GM21619 (cell line): ENCODE measurements at regions not wholly inside any gene's neighbourhood (a gene's known extent, or its start where the extent isn't known, plus 50 kb on each side); places are given as distances from the start of the nearest gene placed in this dataset.
A peak's percentile ranks its signal among the peaks of the same experiment; 100 is the strongest.

ENCODE experiments used
- ATAC-seq: cut with Tn5 transposase; IDR thresholded peaks from one replicate; pipeline ENCODE4 v1.9.1; 2021; ENCODE audit not compliant: unreplicated experiment

DNA sequence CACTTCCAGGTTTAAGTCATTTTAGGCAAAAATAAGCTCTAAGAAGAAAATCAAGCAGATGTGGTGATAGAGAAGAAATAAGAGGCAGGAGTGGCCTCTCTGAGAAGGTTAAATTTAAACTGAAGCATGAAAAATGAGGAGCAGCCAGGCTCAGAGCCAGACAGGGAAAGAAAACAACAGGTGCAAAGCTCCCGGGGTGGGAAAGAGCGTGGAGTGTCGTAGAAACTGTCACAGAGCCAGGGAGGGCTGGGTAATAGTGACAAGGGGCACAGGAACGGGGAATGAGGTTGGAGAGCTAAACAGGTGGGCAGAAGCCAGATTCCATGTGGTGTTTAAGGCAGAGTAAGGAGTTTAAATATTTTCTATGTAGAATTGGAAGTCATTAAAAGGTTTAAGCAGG is 132.1 kb upstream of the BLID start:
- no peak for ATAC-seq

DNA sequence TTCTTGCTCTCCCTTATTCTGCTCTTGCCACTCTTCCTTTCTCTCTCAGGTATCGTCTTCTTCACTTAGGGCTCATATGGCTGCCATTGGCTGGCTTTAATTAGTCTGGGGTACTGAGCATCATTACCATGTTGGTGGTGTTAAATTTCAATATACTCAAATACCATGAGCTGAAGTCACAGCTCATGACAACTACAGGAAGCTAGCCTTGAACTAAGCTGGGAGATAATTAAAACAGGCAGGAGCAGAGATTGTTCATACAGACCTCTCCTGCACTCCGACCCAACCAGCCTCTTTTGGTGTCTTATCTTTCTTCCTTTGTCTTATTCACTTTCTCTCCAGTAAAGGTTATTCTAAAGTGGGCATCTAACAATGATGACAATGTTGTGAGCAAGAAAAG is 130.9 kb upstream of the BLID start:
- no peak for ATAC-seq

DNA sequence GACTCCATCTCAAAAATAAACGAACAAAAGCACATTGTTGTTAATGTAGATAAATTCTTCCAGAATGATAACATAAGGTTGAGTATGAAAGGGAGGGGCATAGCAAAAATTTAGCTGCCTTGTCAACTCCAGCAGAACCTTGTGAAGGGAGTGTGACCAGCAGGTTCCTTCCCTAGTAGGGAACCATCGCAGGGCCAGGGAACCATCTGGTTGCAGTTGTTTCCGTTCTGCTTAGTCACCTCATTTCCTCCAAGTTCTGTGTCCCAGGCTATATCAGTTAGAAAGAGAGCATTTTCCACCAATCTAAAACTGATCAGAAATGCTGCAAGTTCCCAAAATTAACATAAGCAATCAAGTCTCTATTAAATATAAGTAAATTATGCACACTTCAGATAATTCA is 126.7 kb upstream of the BLID start:
- no peak for ATAC-seq

DNA sequence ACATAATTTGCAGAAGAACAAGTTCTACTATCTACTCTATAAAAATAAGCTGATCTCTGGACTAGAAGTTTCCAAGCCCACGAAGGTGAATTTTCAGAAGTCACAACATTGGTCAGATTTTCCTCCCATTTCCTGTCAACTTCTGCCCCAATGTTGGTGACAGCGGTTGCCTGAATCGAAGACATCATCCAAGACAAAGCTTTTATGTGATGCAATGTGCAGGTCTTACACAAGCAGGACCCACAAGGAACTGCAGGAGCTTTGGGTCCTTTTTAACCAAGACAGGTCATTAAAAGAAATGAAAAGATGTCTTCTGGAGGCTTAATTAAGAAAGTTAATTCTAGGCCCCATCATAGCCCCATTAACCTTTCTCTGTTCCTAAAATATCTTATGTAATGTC is 125.6 kb upstream of the BLID start:
- no peak for ATAC-seq

DNA sequence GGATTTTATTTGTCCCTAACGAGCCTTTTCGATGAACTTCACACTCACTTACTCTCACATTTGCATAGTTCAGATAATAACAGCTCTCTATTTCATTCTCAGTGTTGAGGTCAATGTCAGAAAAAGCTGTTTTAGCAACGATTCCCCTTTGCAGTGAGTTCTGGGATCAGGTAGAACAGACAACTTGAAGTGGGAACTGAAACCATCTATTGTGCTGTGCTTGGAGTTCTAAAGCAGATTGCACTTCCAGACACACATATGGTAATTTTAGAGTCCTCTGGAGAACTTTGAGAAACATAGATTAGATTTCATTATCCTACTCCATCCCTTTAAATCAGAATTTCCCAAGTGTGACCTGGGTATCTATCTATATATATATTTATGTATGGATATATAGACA is 124.6 kb upstream of the BLID start:
- no peak for ATAC-seq

DNA sequence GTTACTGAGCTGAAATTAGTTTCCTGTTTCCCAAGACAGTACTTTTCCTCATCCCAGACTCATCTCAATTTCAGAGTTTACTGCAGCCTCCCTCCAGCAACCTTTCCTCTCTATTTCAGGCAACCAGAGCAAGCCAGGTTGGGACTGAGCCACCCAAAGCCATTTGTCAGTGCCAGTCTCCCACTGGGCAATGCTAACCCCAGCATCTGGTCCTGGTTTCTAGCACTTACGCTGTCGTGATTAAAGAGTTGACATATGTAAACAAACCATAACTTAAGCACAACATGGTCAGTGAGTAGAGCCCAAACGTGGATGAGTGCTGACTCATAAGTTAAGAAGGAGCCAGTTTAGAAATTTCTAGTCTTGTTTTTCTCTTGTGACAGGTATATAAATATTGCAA is 119.6 kb upstream of the BLID start:
- ATAC-seq, result no peak

DNA sequence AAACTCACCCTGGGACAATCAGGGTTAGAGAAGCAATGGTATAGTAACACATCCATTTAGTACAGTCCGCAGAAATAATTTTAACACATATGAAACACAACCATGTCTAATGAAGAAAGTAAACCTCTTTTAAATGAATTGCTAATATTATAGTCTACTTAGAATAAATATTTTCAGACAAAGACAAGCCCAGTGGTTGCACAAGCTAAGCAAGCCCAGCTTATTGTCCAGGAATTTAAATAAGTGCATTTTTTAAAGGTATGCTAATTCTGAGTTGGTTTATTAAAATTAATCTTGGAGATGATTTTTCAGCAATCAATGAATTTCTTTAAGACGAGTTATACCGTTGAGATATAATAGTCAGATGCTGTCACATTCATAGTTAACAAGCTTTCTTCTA is 118.8 kb upstream of the BLID start:
- ATAC-seq, result no peak

DNA sequence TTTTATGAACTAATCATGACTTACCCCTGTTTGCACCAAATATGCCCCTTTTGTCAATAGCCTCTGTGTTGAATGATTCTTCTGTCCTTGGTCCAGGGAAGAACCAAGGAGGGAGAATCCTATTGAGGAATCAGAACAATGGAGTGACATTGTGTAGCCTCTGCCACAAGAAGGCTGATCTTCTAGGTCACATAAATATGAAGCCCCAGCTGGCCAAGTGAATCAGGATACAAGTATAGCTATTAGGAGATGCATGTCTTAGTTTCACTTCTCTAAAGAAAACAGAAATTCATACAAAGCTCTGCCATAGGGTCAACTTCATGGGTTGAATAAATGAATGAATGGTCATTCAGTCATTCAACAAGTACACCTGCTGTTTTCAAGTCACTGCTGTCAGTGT is 118.2 kb upstream of the BLID start:
- ATAC-seq, result no peak

DNA sequence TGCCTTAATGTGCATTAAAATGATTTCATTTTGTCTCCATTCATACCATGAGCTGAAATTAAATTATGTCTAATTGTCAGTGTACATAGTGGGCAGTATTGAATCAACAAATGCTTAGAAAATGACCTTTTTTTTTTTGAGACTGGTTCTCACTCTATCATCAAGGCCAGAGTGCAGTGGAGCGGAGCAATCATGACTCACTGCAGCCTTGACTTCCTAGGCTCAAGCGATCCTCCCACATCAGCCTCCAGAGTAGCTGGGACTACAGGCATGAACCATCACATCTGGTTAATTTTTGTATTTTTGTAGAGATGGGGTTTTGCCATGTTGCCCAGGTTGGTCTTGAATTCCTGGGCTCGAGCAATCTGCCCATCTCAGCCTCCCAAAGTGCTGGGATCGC is 117.0 kb upstream of the BLID start:
- no peak for ATAC-seq

DNA sequence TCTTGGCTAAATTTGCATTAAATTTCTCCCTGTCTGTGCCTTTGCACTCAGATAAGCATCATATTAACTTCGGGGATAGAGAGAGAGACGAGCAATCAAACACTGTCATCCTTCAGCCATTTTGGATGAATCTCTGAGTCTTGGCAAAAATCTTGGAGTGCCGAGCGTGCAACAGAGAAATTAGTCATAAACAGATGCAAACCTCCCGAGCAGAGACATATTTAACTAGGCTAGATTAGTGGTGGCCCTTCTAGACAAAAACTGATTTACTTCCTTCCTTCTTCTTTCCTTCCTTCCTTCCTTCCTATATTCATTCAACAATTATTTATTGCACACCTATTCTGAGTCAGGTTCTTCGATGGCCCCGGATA is 114.4 kb upstream of the BLID start:
- ATAC-seq, result no peak

DNA sequence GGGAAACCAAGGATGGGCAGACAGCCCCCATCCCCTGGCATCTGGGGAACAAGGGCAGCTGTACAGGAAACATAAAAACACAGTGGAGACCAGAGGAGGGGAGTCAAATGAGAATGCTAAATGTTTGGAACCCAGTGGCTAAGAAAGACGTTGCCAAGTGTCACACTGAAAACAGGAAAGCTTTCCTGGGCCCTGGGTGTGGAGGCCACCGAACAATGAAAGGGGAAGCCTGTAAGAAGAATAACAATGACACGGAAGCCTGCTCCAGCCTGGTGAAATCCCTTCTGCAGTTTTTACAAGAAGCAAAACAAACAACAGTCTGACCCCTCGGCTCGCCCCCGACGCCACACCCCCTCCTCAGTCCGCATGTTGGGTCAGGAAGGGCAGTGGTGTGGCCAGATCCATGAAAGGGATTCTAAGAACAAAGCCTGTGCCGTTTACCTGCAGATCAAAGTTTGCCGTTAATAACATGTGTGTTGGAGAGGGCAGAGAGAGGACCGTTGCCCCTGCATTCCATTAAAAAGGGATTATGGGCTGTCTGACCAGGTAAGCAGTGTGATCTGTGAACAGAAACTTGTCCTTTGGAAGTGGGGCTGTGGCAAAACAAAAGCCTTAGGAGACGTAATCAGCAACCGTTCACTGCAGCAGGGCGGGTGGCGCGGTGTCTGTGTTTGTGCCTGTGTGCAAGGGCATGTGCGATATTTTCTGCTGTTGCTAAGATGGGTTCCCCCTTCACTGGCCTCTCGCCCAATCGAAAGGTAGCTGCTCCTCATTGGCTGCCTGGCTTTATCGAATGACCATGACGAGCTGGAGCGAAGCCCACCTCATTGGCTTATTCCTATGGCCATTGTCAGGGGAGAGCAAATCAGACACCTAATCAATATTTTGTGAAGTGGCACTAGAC is 113.7 kb upstream of the BLID start:
- no peak for ATAC-seq

DNA sequence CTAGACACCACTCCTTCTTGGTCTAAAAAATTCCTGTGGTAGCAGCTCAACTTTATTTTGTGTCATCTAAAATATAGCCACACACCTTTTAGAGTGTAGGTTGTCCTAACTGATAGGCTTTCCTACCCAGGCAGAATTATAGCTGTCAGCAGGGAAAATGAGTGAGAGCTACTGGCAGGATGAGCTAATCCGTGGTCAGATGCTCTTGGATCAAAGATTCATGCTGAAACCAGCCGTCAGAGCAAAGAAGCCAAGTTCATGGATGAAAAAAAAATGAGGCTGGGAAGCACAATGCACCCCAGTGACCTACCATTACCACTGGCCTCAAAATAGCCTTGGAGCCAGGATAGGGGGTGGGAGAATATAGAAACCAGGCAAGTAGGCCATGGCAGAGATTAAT is 113.1 kb upstream of the BLID start:
- ATAC-seq, result no peak

DNA sequence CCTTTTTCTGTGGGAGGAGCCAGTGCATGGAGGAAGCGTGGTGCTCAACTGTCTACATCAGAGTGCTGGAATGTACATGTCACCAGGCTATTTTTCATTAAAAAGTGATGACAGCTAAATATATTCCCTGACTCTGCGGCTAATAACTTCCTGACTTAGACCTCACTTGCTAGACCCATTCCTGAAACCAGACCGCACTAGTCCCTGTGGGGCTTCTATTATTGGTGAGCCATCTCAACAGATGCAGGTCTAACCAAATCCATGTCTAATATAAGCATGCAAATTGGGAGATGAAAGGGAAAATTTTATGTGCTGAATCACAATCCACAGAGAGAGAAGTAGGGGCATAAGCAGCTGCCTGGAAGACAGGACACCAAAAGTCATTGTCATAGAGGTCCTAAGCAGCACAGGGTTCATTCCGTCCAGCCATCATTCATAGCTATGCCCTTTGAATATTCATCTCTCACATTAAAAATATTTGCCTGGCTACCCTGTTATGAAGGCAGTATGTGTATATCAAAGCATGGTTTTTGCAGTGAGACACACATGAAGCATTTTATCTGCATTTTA is 110.9 kb upstream of the BLID start:
- ATAC-seq, result no peak

DNA sequence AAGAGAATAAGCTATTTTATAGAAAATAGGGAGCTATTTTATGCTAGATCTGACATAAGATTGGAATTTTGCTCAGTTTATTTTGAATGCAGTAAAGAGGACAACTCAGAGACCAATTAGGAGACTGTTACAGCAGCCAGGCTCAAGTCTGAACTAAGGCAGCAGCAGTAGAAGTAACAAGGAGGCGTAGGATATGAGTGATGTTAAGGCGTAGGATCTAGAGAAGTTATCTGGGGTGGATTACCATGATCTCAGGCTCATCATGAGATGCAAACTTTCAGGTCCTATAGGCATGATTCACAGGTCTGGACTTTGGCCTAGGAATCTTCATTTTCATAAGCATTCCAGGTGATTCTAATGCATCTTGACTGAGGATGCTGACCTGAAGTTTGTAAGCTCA is 108.9 kb upstream of the BLID start:
- no peak for ATAC-seq

DNA sequence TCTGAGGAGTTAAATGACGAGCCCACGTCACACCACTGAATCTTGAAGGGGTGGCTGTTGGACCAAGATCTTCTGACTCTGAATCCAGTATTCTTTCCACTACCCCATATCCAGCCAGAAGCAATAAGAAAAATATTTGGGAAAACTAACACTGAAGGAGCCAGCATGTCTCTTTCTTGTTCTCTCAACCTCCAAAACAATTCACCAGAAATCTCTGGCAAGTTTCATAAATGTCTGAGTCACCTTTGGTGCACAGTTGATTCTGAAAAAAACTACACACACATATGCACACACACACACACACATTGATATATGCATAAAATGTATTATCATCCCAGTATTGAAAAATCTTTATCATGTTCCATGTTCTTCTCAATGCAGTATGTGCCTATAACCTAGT is 104.3 kb upstream of the BLID start:
- ATAC-seq, result no peak

DNA sequence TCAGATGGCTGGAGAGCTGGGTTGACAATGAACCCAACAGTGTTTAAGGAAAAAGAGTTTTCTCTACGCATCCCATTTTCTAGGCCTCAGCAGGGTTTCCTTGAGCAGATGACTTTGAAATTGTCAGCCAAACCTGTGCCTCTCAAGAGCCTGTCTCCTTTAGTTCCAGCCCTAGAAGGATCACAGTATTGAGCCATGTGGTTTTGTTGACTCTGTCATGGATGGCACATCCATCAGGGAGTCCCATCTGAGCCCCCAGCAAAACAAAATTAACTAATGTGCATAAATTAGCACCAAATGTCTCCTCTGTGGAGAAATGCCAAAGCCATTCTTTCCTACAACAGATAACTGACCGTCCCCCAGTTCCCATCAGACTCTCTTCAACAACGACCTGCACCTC is 103.8 kb upstream of the BLID start:
- ATAC-seq, result no peak

DNA sequence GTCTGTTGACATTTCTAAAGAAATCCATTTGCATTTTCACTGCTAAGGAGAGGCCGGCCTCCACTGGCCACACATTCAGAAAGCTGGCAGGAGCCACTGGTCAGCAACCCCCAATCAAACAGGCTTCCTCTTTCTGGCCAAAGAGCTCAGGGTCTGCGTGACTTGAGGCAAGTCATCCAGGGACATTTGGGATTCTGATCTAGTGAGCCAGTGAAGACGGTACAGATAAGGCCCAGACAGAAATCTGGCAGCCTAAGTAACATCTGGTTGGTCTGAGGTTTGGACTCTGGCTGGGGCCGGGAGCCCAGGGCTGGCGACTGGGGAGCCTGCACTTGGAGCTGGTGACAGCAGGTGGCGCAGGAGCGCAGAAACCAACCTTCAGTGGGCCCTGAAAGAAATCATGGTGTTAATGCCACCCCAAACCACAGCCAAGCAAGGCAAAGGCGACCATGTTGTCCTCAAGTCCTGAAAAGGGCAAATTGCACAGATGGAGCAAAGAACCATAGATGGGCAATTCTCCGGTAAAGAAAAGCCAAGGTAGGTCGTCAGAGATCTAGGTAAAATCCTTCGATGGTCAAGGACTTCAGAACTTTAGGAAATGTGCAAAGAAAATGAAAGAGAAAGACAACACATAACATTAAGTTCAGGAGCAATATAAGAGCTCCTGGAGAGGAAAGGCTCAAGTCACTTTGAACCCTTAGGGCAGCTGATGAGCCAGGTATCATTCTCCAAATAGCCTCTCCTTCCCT is 99.4 kb upstream of the BLID start:
- peak; percentile 89 for ATAC-seq

DNA sequence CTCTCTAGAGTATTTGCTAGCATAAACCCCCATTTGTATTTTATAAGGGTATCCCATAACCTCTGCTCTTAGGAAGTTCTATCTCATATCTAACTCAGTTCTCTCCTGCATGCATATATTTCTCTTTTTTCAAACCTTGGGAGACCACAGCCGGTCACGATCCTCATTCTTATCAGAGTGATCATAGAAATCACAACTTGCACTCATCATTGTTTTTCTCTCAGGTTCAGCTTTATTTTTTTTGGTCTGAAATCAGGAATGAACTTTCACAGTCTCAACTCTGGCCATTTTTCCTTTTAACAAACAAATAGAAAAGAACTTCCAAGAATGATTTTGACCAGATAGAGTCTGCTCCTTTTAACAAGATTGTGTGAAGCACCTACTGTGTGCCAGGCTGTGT is 98.6 kb upstream of the BLID start:
- no peak for ATAC-seq

DNA sequence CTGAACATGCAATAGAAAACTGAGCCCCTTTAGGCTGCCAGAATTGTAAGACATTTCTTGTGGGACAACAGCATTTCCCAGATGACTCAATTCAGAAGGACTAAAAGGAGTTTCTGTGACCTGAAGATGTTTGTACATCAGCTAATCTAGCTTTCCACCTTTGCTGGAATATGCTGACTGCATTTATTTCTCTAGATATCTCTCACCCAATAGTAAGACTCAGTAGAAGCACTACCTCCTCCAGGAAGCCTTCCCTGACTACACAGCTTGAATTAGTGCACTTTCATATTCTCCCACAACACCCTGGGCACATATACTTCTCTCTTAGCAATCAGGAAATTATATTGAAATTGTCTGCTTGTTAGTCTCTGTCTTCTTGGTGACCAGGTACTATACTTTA is 98.1 kb upstream of the BLID start:
- no peak for ATAC-seq

DNA sequence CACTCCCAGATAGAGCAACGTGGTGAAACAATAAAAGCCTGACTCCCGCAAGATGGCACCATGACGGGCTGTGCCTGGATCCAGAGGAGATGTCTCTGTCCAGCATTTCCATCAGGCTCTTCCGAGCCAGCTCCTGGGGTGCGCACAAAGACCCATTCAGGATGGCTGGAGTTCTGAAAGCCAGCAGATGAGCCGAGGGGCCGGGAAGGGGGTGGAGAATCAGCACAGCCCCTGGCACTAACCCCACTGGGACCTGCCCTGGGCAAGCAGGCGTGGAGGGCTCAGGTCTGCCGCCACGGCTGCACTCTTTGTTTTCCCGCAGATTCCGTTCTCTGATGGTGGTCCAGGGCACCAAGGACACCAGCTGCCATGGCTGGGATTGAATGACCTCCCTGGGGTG is 97.2 kb upstream of the BLID start:
- no peak for ATAC-seq

DNA sequence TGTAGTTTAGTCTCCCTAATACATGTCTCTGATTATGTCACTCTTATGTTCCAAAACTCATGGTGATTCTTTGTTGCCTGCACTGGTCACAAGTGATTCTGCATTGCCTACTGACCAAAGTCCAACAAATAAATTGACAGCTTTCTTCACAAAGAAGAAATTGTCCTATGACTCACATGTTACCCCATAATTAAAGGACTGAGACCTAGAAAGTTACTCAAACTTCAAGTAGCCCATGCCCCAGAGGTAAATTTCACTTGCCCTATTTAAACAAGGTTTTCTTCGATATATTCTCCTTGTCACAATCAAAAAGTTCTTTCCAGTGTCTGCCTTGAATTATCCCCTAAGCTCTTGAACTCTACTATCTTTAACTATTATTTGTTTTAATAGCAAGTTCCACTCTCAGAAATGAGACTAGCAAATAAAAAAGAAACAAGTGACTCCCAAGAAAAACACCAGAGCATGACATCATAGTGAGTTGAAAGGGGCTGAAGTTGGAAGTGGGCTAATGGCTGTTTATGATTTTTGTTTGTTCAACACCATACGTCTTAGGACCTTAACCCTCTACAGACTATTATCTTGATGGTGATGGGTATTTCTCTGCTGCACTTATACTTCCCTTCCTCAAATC is 94.5 kb upstream of the BLID start:
- ATAC-seq, result no peak
